ENCODE measurements at regions not wholly inside any gene's neighbourhood (a gene's known extent, or its start where the extent isn't known, plus 50 kb on each side); places are given as distances from the start of the nearest gene placed in this dataset.

GRCh38 chr2:105597011-105597805, 147.5 kb upstream of the NCK2 start:
- H3K4me3 ChIP-seq (ENCODE audit: low read length in 2 of 2) = no peak overlapping the region
- no peaks in the 10 kb centered on the region for H3K36me3 ChIP-seq (ENCODE audit: control insufficient read depth in 2 of 2, insufficient read depth in 2 of 2, low read length in 2 of 2)
- no peaks in the 10 kb centered on the region for H3K4me1 ChIP-seq (ENCODE audit: control insufficient read depth in 2 of 2, insufficient read depth in 2 of 2, low read length in 2 of 2)
- H3K9me3 ChIP-seq (ENCODE audit: control insufficient read depth in 2 of 2, low read length in 2 of 2) = no peaks in the 10 kb centered on the region
- no peaks in the 10 kb centered on the region for H3K27me3 ChIP-seq (ENCODE audit: control insufficient read depth in 2 of 2, insufficient read depth in 2 of 2, low read length in 2 of 2)
- H3K27ac ChIP-seq (ENCODE audit: low read depth in 2 of 2, low read length in 2 of 2) = no peak overlapping the region
- H3K9ac ChIP-seq (ENCODE audit: low read depth in 1 of 2, low read length in 2 of 2) = no peak overlapping the region

DNA sequence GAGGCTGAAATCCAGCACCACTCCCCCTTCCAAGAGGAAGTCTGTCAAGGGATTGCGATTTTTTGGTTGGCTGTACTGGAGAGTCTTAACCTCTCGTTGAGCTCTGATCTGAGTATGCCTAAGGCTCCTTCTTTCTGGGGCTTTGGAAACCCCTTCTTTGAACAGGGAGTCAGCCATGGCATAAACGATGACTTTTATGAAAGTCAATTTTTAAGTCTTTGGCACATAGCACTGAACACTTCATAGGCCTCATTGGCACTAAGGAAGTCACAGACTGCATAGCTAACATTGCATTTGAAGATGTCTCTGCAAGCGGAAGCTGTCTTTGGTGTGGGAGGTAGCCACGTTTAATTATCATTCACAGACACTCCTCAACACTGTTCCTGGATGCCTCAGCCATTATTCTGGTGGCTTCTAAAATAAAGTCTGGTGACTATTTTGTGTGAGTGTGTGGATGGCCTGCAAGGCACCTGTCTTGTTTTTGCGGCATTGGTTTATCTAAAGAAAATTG, 148.2 kb upstream of the NCK2 start:
- Histone ChIP-seq H3K27ac (ENCODE audit: low read depth in 2 of 2, low read length in 2 of 2) (no peak overlapping the region), H3K4me1 (ENCODE audit: control insufficient read depth in 2 of 2, insufficient read depth in 2 of 2, low read length in 2 of 2) (no peaks in the 10 kb centered on the region), H3K9me3 (ENCODE audit: control insufficient read depth in 2 of 2, low read length in 2 of 2) (no peaks in the 10 kb centered on the region), H3K36me3 (ENCODE audit: control insufficient read depth in 2 of 2, insufficient read depth in 2 of 2, low read length in 2 of 2) (no peaks in the 10 kb centered on the region), H3K9ac (ENCODE audit: low read depth in 1 of 2, low read length in 2 of 2) (no peak overlapping the region), H3K4me3 (ENCODE audit: low read length in 2 of 2) (no peak overlapping the region), H3K27me3 (ENCODE audit: control insufficient read depth in 2 of 2, insufficient read depth in 2 of 2, low read length in 2 of 2) (no peaks in the 10 kb centered on the region)

DNA sequence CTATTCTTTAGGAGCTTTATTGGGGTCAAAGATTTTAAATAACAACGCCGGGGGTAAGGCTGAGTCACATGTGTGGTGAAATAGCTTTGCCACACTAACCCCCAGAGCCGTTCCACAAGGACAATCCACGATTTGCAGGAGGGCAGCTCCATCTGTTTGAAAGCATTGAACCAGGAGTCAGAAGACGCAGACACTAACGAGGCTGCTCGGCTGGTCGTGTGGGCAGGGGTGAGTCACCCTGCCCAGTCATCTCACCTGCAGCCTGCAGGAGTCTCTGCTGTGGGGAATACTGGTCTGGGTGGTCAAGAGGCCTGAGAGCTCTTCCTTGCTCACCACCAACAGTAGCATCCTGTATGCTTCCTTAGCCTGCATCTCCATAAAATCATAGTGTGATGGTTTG, 149.2 kb upstream of the NCK2 start:
- Histone ChIP-seq H3K4me1 (ENCODE audit: control insufficient read depth in 2 of 2, insufficient read depth in 2 of 2, low read length in 2 of 2) (no peaks in the 10 kb centered on the region), H3K9me3 (ENCODE audit: control insufficient read depth in 2 of 2, low read length in 2 of 2) (no peaks in the 10 kb centered on the region)

DNA sequence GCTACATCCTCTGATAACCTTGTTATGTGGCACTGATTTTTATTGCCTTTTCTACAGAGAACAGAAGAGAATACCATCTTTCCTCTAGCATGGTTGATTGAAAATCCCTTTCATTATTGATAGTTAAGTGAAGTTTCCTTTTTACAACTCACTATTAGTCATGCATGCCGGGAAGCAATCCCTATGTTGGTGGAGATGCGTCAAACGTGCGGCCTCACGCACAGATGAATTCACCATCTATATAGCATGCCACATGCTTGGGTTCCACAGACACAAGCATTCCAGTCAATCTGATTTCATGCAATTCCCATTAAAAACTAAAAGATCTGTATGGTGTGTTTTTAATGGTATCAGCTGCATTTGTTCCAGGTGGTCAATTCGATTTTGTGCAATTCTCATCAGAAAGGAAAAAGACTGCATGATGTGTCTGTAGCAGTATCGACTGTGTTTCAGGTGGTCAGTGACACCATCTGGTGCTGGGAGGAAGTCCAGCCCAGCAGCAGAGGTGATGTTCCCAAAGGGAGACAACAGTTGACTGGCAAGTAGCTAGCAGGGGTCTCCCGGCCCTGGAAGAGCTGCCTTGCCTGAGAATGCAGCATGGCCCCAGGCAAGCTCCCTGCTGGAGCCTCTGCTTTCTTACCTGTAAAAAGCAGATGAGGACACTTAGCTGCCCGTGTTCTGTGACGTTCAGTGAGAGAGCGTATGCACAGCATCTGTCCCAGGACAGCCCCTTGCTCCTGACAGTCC, 151.3 kb upstream of the NCK2 start:
- Histone ChIP-seq H3K36me3 (ENCODE audit: control insufficient read depth in 2 of 2, insufficient read depth in 2 of 2, low read length in 2 of 2) (no peaks in the 10 kb centered on the region), H3K27ac (ENCODE audit: low read depth in 2 of 2, low read length in 2 of 2) (no peak overlapping the region), H3K9ac (ENCODE audit: low read depth in 1 of 2, low read length in 2 of 2) (no peak overlapping the region), H3K9me3 (ENCODE audit: control insufficient read depth in 2 of 2, low read length in 2 of 2) (no peaks in the 10 kb centered on the region), H3K27me3 (ENCODE audit: control insufficient read depth in 2 of 2, insufficient read depth in 2 of 2, low read length in 2 of 2) (no peaks in the 10 kb centered on the region), H3K4me1 (ENCODE audit: control insufficient read depth in 2 of 2, insufficient read depth in 2 of 2, low read length in 2 of 2) (no peaks in the 10 kb centered on the region), H3K4me3 (ENCODE audit: low read length in 2 of 2) (no peak overlapping the region)

More for the DNA sequence above, 149.2 kb upstream of the NCK2 start:
- no peak overlapping the region for H3K27ac ChIP-seq (ENCODE audit: low read depth in 2 of 2, low read length in 2 of 2)
- no peaks in the 10 kb centered on the region for H3K27me3 ChIP-seq (ENCODE audit: control insufficient read depth in 2 of 2, insufficient read depth in 2 of 2, low read length in 2 of 2)
- H3K4me3 ChIP-seq (ENCODE audit: low read length in 2 of 2) = no peak overlapping the region
- no peak overlapping the region for H3K9ac ChIP-seq (ENCODE audit: low read depth in 1 of 2, low read length in 2 of 2)
- H3K36me3 ChIP-seq (ENCODE audit: control insufficient read depth in 2 of 2, insufficient read depth in 2 of 2, low read length in 2 of 2) = no peaks in the 10 kb centered on the region

GRCh38 chr2:105592288-105592687, 152.4 kb upstream of the NCK2 start:
- no peaks in the 10 kb centered on the region for H3K27me3 ChIP-seq (ENCODE audit: control insufficient read depth in 2 of 2, insufficient read depth in 2 of 2, low read length in 2 of 2)
- H3K4me3 ChIP-seq (ENCODE audit: low read length in 2 of 2) = no peak overlapping the region
- no peak overlapping the region for H3K27ac ChIP-seq (ENCODE audit: low read depth in 2 of 2, low read length in 2 of 2)

DNA sequence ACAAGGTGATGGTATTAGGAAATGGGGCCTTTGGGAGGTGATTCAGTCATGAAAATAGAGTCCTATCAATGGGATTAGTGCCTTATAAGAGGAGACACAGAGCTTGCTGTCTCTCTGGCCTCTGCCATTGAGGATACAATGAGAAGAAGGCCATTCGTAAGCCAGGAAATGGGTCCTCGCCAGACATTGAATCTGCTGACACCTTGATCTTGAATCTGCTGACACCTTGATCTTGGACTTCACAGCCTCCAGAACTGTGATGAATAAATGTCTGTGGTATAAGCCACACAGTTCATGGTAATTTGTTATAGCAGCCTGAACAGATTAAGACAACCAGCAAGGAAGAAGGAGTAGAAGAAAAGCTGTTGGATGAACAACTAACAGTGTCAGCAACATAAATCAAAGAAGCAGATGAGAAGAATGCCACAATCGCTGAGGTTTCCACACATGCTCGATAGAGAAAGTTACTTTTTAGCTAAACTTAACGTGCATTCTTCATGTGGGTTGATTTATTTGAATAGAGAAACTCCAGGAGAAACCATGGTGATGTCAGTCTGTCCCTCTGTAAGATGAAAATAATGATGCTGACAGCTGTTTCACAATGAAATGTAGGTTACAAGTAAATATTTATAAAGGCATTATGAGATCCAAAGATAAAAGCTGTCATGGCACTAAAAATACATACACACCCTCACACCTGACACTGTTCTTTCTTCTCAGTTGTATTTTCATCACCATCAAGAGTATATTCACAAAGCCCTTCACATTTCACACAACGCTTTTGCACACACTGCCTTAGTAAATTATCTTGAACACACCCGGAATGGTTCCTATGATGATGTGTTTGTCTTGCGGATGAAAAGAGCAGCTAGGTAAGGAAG, 153.7 kb upstream of the NCK2 start:
- Histone ChIP-seq H3K9me3 (ENCODE audit: control insufficient read depth in 2 of 2, low read length in 2 of 2) (no peaks in the 10 kb centered on the region), H3K27me3 (ENCODE audit: control insufficient read depth in 2 of 2, insufficient read depth in 2 of 2, low read length in 2 of 2) (no peaks in the 10 kb centered on the region), H3K27ac (ENCODE audit: low read depth in 2 of 2, low read length in 2 of 2) (no peak overlapping the region)

More at GRCh38 chr2:105592288-105592687, 152.4 kb upstream of the NCK2 start:
- Histone ChIP-seq H3K9ac (ENCODE audit: low read depth in 1 of 2, low read length in 2 of 2) (no peak overlapping the region), H3K9me3 (ENCODE audit: control insufficient read depth in 2 of 2, low read length in 2 of 2) (no peaks in the 10 kb centered on the region), H3K36me3 (ENCODE audit: control insufficient read depth in 2 of 2, insufficient read depth in 2 of 2, low read length in 2 of 2) (no peaks in the 10 kb centered on the region), H3K4me1 (ENCODE audit: control insufficient read depth in 2 of 2, insufficient read depth in 2 of 2, low read length in 2 of 2) (no peaks in the 10 kb centered on the region)

DNA sequence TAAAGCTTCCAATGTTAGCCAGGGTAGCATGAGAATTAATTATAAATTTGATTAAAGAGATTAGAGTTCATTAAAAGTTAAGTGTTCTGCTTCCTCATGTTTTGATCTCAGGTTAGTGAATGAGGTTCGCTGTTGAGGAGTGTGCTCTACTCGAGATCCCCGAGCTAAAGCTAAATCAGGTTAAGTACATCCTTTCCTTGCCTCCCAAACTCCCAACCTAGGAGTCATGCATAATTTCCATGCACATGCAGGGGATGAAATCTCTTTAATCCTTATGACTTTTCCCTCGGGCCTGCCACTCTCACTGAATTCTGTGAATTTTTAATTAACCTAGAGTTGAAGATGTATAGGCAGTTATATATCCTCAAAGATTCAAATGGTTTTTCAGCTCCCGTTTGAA, 156.1 kb upstream of the NCK2 start:
- Histone ChIP-seq H3K36me3 (ENCODE audit: control insufficient read depth in 2 of 2, insufficient read depth in 2 of 2, low read length in 2 of 2) (no peaks in the 10 kb centered on the region), H3K27ac (ENCODE audit: low read depth in 2 of 2, low read length in 2 of 2) (no peak overlapping the region), H3K4me3 (ENCODE audit: low read length in 2 of 2) (no peak overlapping the region), H3K4me1 (ENCODE audit: control insufficient read depth in 2 of 2, insufficient read depth in 2 of 2, low read length in 2 of 2) (peaks cover 11 to 14% of the 10 kb centered on the region in 2 donors), H3K27me3 (ENCODE audit: control insufficient read depth in 2 of 2, insufficient read depth in 2 of 2, low read length in 2 of 2) (no peaks in the 10 kb centered on the region), H3K9ac (ENCODE audit: low read depth in 1 of 2, low read length in 2 of 2) (no peak overlapping the region), H3K9me3 (ENCODE audit: control insufficient read depth in 2 of 2, low read length in 2 of 2) (no peaks in the 10 kb centered on the region)

More for the DNA sequence above, 153.7 kb upstream of the NCK2 start:
- no peak overlapping the region for H3K4me3 ChIP-seq (ENCODE audit: low read length in 2 of 2)
- no peaks in the 10 kb centered on the region for H3K36me3 ChIP-seq (ENCODE audit: control insufficient read depth in 2 of 2, insufficient read depth in 2 of 2, low read length in 2 of 2)
- H3K9ac ChIP-seq (ENCODE audit: low read depth in 1 of 2, low read length in 2 of 2) = no peak overlapping the region
- H3K4me1 ChIP-seq (ENCODE audit: control insufficient read depth in 2 of 2, insufficient read depth in 2 of 2, low read length in 2 of 2) = no peaks in the 10 kb centered on the region

DNA sequence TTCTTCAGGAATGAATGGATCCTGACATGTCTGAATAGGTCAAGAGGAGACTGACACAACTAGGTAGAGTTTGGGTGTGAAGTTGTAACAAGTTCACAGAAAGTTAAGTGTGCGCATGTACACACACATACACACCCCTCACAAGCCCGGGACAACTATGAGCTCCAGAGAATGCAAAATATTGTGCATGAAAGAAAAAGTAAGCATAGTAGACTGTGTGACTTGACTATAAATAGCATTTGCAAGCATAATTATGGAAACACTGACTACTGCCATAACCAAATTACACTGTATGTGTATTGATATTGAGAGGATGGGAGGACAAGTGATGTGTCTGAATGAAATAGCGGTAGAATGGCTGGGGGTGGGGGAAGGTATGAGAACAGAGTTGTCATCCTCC, 157.1 kb upstream of the NCK2 start:
- Histone ChIP-seq H3K27me3 (ENCODE audit: control insufficient read depth in 2 of 2, insufficient read depth in 2 of 2, low read length in 2 of 2) (no peaks in the 10 kb centered on the region), H3K4me3 (ENCODE audit: low read length in 2 of 2) (no peak overlapping the region), H3K36me3 (ENCODE audit: control insufficient read depth in 2 of 2, insufficient read depth in 2 of 2, low read length in 2 of 2) (no peaks in the 10 kb centered on the region), H3K27ac (ENCODE audit: low read depth in 2 of 2, low read length in 2 of 2) (no peak overlapping the region), H3K9me3 (ENCODE audit: control insufficient read depth in 2 of 2, low read length in 2 of 2) (no peaks in the 10 kb centered on the region), H3K4me1 (ENCODE audit: control insufficient read depth in 2 of 2, insufficient read depth in 2 of 2, low read length in 2 of 2) (peaks cover 15 to 22% of the 10 kb centered on the region in 2 donors), H3K9ac (ENCODE audit: low read depth in 1 of 2, low read length in 2 of 2) (no peak overlapping the region)

- H3K9ac ChIP-seq (ENCODE audit: low read depth in 1 of 2, low read length in 2 of 2) = peak overlapping the region in 1 of 2 donors; percentile 21
- peak overlapping the region; percentile 69 to 92 for H3K27ac ChIP-seq (ENCODE audit: low read depth in 2 of 2, low read length in 2 of 2)
- H3K9me3 ChIP-seq (ENCODE audit: control insufficient read depth in 2 of 2, low read length in 2 of 2) = no peaks in the 10 kb centered on the region
- H3K4me3 ChIP-seq (ENCODE audit: low read length in 2 of 2) = no peak overlapping the region
- H3K27me3 ChIP-seq (ENCODE audit: control insufficient read depth in 2 of 2, insufficient read depth in 2 of 2, low read length in 2 of 2) = no peaks in the 10 kb centered on the region
- H3K4me1 ChIP-seq (ENCODE audit: control insufficient read depth in 2 of 2, insufficient read depth in 2 of 2, low read length in 2 of 2) = peaks cover 20 to 38% of the 10 kb centered on the region in 2 donors
- H3K36me3 ChIP-seq (ENCODE audit: control insufficient read depth in 2 of 2, insufficient read depth in 2 of 2, low read length in 2 of 2) = no peaks in the 10 kb centered on the region
Measured at GRCh38 chr2:105584435-105585010, 160.2 kb upstream of the NCK2 start.

Data from mucosa of rectum (tissue), 2 donors.